Trophoblast cell (in vitro differentiated cells and primary cell): ENCODE measurements at regions not wholly inside any gene's neighbourhood (a gene's known extent, or its start where the extent isn't known, plus 50 kb on each side); places are given as distances from the start of the nearest gene placed in this dataset.

Source experiments
- DNase-seq, 2 donors: peaks; one replicate each; pipeline ENCODE4 v3.0.0-alpha.2; 2016
- H2AFZ ChIP-seq: 2 replicates; pipeline ENCODE4 v1.6.1; 2013; ENCODE audit warnings: low read length, moderate library complexity, mild to moderate bottlenecking; ENCODE audit not compliant: insufficient read depth, poor library complexity
- H2AK5ac ChIP-seq: 2 replicates; pipeline ENCODE4 v1.6.1; 2013; ENCODE audit warnings: mild to moderate bottlenecking, low read length
- H2BK120ac ChIP-seq: 2 replicates; pipeline ENCODE4 v1.6.1; 2013; ENCODE audit warnings: low read length, mild to moderate bottlenecking, moderate library complexity; ENCODE audit not compliant: insufficient read depth, poor library complexity
- H2BK12ac ChIP-seq: 2 replicates; pipeline ENCODE4 v1.6.1; 2013; ENCODE audit warnings: mild to moderate bottlenecking, low read length, moderate library complexity
- H2BK5ac ChIP-seq: 2 replicates; pipeline ENCODE4 v1.6.1; 2013; ENCODE audit warnings: low read length, low read depth, moderate library complexity, mild to moderate bottlenecking; ENCODE audit not compliant: poor library complexity
- H3K14ac ChIP-seq: 2 replicates; pipeline ENCODE4 v1.6.1; 2013; ENCODE audit warnings: mild to moderate bottlenecking, low read length
- H3K18ac ChIP-seq: 2 replicates; pipeline ENCODE4 v1.6.1; 2013; ENCODE audit warnings: mild to moderate bottlenecking, low read length
- H3K23ac ChIP-seq: 2 replicates; pipeline ENCODE4 v1.6.1; 2013; ENCODE audit warnings: low read length
- H3K27ac ChIP-seq: 2 replicates; pipeline ENCODE4 v1.5.1; 2013; ENCODE audit warnings: low read depth, mild to moderate bottlenecking, inconsistent platforms, low read length, moderate library complexity
- H3K27me3 ChIP-seq: 2 replicates; pipeline ENCODE4 v1.6.1; 2013; ENCODE audit warnings: inconsistent platforms, mild to moderate bottlenecking, low read length, moderate library complexity; ENCODE audit not compliant: insufficient read depth
- H3K36me3 ChIP-seq, 2 experiments: 1 replicate in 1 of 2; 2 replicates in 1 of 2; pipeline ENCODE4 v1.6.1; 2013; ENCODE audit warnings: low read length in 2 of 2, mild to moderate bottlenecking in 2 of 2, moderate library complexity in 1 of 2; ENCODE audit not compliant: insufficient read depth in 2 of 2, control insufficient read depth in 1 of 2
- H3K4ac ChIP-seq: 2 replicates; pipeline ENCODE4 v1.6.1; 2013; ENCODE audit warnings: low read depth, mild to moderate bottlenecking, low read length, moderate library complexity
- H3K4me1 ChIP-seq, 2 experiments: 1 replicate in 1 of 2; 2 replicates in 1 of 2; pipeline ENCODE4 v1.6.1; 2013; ENCODE audit warnings: low read length in 2 of 2, mild to moderate bottlenecking in 2 of 2, moderate library complexity in 1 of 2; ENCODE audit not compliant: insufficient read depth in 2 of 2, control insufficient read depth in 1 of 2
- H3K4me2 ChIP-seq: 2 replicates; pipeline ENCODE4 v1.6.1; 2013; ENCODE audit warnings: inconsistent platforms, mild to moderate bottlenecking, low read length, moderate library complexity
- H3K4me3 ChIP-seq: 2 replicates; pipeline ENCODE4 v1.5.1; 2013; ENCODE audit warnings: mild to moderate bottlenecking, low read depth, low read length, inconsistent platforms
- H3K79me1 ChIP-seq: one replicate; pipeline ENCODE4 v1.6.1; 2013; ENCODE audit warnings: low read length
- H3K79me2 ChIP-seq: 2 replicates; pipeline ENCODE4 v1.6.1; 2013; ENCODE audit warnings: low read length, mild to moderate bottlenecking; ENCODE audit not compliant: control insufficient read depth, insufficient read depth, poor library complexity
- H3K9ac ChIP-seq: 2 replicates; pipeline ENCODE4 v1.6.1; 2013; ENCODE audit warnings: mild to moderate bottlenecking, low read length
- H3K9me3 ChIP-seq: 2 replicates; pipeline ENCODE4 v1.6.1; 2013; ENCODE audit warnings: low read depth, mild to moderate bottlenecking, control low read depth, inconsistent platforms, low read length; ENCODE audit not compliant: insufficient read depth
- H4K12ac ChIP-seq: 2 replicates; pipeline ENCODE4 v1.6.1; 2013; ENCODE audit warnings: low read depth, mild to moderate bottlenecking, low read length, moderate library complexity
- H4K8ac ChIP-seq: 2 replicates; pipeline ENCODE4 v1.6.1; 2013; ENCODE audit warnings: low read depth, mild to moderate bottlenecking, low read length, moderate library complexity
- H4K91ac ChIP-seq: one replicate; pipeline ENCODE4 v1.6.1; 2013; ENCODE audit warnings: low read depth, mild to moderate bottlenecking, low read length, moderate library complexity
- WGBS: extraction: QIAGEN DNeasy Blood & Tissue Kit; methylation state at CpG from one replicate; pipeline ENCODE4 v1.1.7; 2013; ENCODE audit warnings: missing lambda C conversion rate; ENCODE audit not compliant: insufficient read length, insufficient coverage; ENCODE audit errors: extremely low coverage; 5-methylcytosine and 5-hydroxymethylcytosine counted together

DNA sequence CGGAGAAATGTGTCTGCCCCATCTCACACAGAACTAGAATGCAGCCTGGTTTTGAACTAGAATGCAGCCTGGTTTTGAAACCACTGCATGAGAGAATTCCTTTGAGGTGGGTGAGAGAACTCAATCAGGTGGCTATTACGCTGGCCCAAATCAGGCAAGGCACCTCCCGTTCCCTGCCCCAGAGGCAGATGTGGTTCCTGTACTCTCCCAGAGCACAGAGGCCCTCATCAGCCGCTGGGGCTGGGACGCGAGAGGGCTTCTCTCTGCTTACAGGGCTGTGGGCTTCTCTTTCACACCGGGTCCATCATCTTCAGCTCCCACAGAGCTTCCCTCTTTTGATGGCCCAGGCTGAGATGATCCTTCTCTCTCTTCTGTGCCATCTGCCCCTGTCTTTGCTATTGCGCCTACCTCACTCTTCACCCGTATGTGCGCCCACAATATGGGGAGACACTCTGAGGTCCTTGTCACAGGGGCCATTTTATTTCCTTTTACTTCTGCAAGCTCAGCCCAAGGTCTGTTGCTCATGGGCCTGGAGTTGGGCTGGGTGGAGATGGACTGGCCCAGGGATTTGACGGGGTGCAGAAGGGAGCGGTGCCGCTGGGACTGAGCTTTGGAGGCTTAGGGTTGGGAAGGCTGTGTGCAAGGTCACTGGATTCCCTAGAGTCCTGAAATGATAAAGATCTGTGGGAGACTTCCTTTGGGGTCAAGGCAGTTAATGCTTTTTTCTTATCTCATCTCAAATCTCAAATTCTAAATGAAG, 84.4 kb upstream of the HS6ST1 start:
- Histone ChIP-seq H3K18ac (no peak overlapping the region), H2BK12ac (peak overlapping the region; percentile 58), H4K8ac (no peak overlapping the region), H3K14ac (no peak overlapping the region), H2BK5ac (no peak overlapping the region), H3K4ac (no peak overlapping the region), H3K4me3 (peak overlapping the region; percentile 16), H4K91ac (no peak overlapping the region), H3K4me2 (no peak overlapping the region), H3K36me3 (no peaks in the 10 kb centered on the region), H3K79me2 (no peaks in the 10 kb centered on the region), H3K27ac (no peak overlapping the region), H3K23ac (no peak overlapping the region), H3K4me1 (peaks cover 5% of the 10 kb centered on the region in 2 experiments), H2AFZ (no peak overlapping the region), H4K12ac (no peak overlapping the region), H3K9me3 (no peaks in the 10 kb centered on the region), H3K79me1 (no peaks in the 10 kb centered on the region), H3K9ac (no peak overlapping the region), H3K27me3 (no peaks in the 10 kb centered on the region), H2AK5ac (peak overlapping the region; percentile 41), H2BK120ac (no peak overlapping the region)
- DNase-seq = no peak
- WGBS = no CpG with 5 or more reads among the region's 13 CpGs

DNA sequence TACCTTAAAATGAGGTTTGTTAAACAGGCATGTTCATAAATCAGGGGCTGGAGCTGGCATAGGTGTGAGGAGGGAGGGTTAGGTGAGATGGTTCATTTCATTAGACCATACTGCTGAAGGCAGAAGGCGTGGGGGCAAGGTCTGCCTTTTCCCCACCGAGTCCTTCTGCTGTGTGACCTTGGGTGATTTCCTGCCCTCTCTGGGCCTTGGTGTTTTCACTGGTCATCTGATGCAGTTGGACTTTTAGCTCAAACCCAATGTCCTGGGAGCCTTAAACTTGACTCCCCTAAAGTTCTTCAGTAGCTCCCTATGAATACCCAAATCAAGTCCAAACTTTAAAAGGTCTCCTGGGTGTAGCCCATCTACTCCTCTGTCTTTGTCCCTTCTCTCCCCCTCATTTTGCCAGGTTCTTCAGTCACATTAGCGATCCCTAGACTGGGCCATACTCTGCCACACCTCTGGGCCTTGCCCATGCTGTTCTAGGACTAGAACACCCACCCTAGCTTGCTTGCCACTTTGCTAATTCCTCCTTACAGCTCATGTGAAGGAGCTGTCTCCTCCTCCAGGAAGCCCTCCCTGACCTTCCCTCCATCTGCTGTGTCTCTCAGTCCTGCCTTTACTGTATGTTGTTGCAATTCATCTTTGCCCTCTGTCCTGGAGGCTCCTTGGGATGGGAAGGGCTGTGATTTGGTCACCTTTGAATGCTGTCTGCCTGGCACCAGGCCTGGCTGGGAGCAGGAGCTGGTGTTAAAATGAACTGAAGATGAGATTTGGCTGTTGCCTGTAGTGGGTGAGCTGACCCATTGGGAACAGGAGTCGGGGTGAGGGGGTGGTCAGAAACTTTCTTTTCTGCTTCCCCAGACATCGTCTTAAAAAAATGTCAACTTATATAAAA, 85.4 kb upstream of the HS6ST1 start:
- Histone ChIP-seq H2BK12ac (no peak overlapping the region), H3K79me2 (no peaks in the 10 kb centered on the region), H4K12ac (no peak overlapping the region), H2BK120ac (no peak overlapping the region), H3K14ac (no peak overlapping the region), H3K4me2 (no peak overlapping the region), H3K4me1 (peaks cover 11 to 12% of the 10 kb centered on the region in 2 experiments), H3K4me3 (no peak overlapping the region), H2AFZ (no peak overlapping the region), H3K9ac (no peak overlapping the region), H2BK5ac (no peak overlapping the region), H3K23ac (no peak overlapping the region), H2AK5ac (no peak overlapping the region), H3K79me1 (no peaks in the 10 kb centered on the region), H3K18ac (no peak overlapping the region), H3K36me3 (no peaks in the 10 kb centered on the region), H3K27me3 (no peaks in the 10 kb centered on the region), H4K8ac (no peak overlapping the region), H3K27ac (no peak overlapping the region), H3K4ac (no peak overlapping the region), H3K9me3 (no peaks in the 10 kb centered on the region), H4K91ac (no peak overlapping the region)
- WGBS = no CpG with 5 or more reads among the region's 5 CpGs
- DNase-seq = no peak

DNA sequence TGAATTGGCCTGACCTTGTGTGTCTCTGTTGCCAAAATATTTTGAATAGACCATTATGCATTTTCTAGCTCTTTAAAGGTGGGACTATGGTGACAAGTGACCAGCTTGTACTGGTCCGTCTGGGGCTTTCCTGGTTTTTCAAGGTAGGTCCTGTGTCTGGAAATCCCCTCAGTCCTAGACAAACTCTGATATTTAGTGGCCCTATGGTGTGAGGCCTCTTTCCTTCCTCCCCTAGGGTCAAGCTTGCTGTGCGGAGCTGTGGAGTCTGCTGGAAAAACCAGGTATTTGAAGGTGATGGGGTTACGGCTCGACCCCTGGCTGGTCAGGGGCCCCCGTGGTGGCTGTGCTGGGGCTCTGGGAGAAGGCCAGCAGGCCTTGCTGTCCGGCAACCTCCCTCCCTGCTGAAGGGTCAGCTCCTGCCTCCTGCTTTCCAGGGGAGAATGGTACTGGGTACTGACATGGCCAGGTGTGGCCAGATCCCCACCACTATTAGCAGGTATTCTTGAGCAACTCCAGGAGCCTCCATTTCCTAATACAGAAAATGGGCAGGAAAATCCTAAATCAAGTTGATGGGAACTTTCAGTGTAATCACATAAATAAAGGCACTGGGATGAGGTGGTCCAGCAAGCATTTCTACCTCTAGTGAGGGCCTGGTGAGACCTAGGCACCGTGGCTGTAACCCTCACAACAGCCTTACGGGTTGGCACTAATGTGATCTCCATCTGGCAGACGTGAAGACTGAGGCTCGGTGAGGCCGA, 86.2 kb upstream of the HS6ST1 start:
- H2AK5ac ChIP-seq = no peak overlapping the region
- H3K4ac ChIP-seq = no peak overlapping the region
- DNase-seq = no peak
- no peak overlapping the region for H4K8ac ChIP-seq
- H3K4me2 ChIP-seq = no peak overlapping the region
- WGBS = no CpG with 5 or more reads among the region's 11 CpGs
- no peak overlapping the region for H3K23ac ChIP-seq
- H2AFZ ChIP-seq = no peak overlapping the region
- peaks cover 11 to 16% of the 10 kb centered on the region in 2 experiments for H3K4me1 ChIP-seq
- no peaks in the 10 kb centered on the region for H3K79me2 ChIP-seq
- H3K79me1 ChIP-seq = no peaks in the 10 kb centered on the region
- H3K4me3 ChIP-seq = no peak overlapping the region
- no peak overlapping the region for H2BK12ac ChIP-seq
- H3K18ac ChIP-seq = no peak overlapping the region
- H2BK120ac ChIP-seq = no peak overlapping the region
- H3K14ac ChIP-seq = no peak overlapping the region
- H3K27me3 ChIP-seq = no peaks in the 10 kb centered on the region
- no peaks in the 10 kb centered on the region for H3K36me3 ChIP-seq
- H3K9me3 ChIP-seq = no peaks in the 10 kb centered on the region
- no peak overlapping the region for H3K9ac ChIP-seq
- H4K12ac ChIP-seq = no peak overlapping the region
- H2BK5ac ChIP-seq = no peak overlapping the region
- H3K27ac ChIP-seq = no peak overlapping the region
- H4K91ac ChIP-seq = no peak overlapping the region

DNA sequence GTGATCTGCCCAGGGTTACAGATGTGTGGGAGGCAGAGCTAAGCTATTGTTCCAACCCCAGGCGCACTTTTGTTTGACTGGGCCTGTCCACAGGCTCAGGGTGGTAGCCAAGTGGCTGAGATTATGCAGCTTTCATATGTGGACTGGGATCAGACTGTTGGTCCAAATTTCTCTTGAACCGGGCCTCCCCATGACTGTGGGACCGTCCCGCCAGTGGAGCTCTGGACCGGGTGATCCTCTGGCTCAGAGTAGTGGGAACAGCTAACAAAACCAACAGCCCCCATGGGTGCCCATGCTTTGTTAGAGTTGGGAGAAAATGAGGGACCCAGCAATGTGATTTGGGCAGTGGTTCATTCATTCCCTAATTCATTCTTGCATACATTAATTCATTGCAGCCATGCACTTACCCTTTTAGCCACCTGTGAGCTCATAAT, 86.8 kb upstream of the HS6ST1 start:
- Histone ChIP-seq H3K4me3 (no peak overlapping the region), H4K91ac (no peak overlapping the region), H3K9ac (no peak overlapping the region), H3K14ac (no peak overlapping the region), H2AK5ac (no peak overlapping the region), H4K8ac (no peak overlapping the region), H2BK120ac (no peak overlapping the region), H2BK5ac (no peak overlapping the region), H3K27ac (no peak overlapping the region), H3K4ac (no peak overlapping the region), H3K27me3 (no peaks in the 10 kb centered on the region), H3K9me3 (no peaks in the 10 kb centered on the region), H3K4me1 (peaks cover 11 to 16% of the 10 kb centered on the region in 2 experiments), H3K4me2 (no peak overlapping the region), H3K36me3 (no peaks in the 10 kb centered on the region), H4K12ac (no peak overlapping the region), H3K79me2 (no peaks in the 10 kb centered on the region), H2BK12ac (no peak overlapping the region), H2AFZ (no peak overlapping the region), H3K23ac (no peak overlapping the region), H3K79me1 (no peaks in the 10 kb centered on the region), H3K18ac (no peak overlapping the region)
- WGBS = no CpG with 5 or more reads among the region's 5 CpGs
- no peak for DNase-seq
